Panc1 (cell line): ENCODE measurements at regions not wholly inside any gene's neighbourhood (a gene's known extent, or its start where the extent isn't known, plus 50 kb on each side); places are given as distances from the start of the nearest gene placed in this dataset.

Source experiments
- CTCF ChIP-seq: fragments of 450-650 bp; IDR thresholded peaks from 2 replicates; pipeline ENCODE4 v1.5.1; 2017; ENCODE audit warnings: mild to moderate bottlenecking
- REST ChIP-seq, 2 experiments: IDR thresholded peaks; 2 replicates each; pipeline ENCODE4 v1.6.1; 2011 to 2012; ENCODE audit warnings: low read depth in 2 of 2, control low read depth in 1 of 2, low read length in 1 of 2, mild to moderate bottlenecking in 1 of 2, moderate library complexity in 1 of 2; ENCODE audit not compliant: insufficient read depth in 1 of 2

- TF ChIP-seq CTCF (no peak), REST (IDR thresholded peaks at IDR 0.05; ENCODE audit: insufficient read depth in 1 of 2, low read depth in 2 of 2, low read length in 1 of 2) (no peak)
Observed at GRCh38 chr4:185945906-185946305, 123.0 kb upstream of the TLR3 start.
